Ishikawa (cell line): ENCODE measurements at regions not wholly inside any gene's neighbourhood (a gene's known extent, or its start where the extent isn't known, plus 50 kb on each side); places are given as distances from the start of the nearest gene placed in this dataset.

Source experiments
- EP300 ChIP-seq: IDR thresholded peaks from 2 replicates; pipeline ENCODE4 v1.6.1; 2012; ENCODE audit warnings: borderline replicate concordance
- MAX ChIP-seq: IDR thresholded peaks from 2 replicates; pipeline ENCODE4 v1.6.1; 2012
- RAD21 ChIP-seq: IDR thresholded peaks from 2 replicates; pipeline ENCODE4 v1.6.1; 2012; ENCODE audit warnings: low read depth
- TAF1 ChIP-seq: IDR thresholded peaks from 2 replicates; pipeline ENCODE4 v1.6.1; 2012; ENCODE audit warnings: low read depth, mild to moderate bottlenecking
- ZBTB7A ChIP-seq: IDR thresholded peaks from 2 replicates; pipeline ENCODE4 v1.6.1; 2012; ENCODE audit warnings: low read depth

GRCh38 chr13:34277936-34278335 lies 460.0 kb downstream of the RFC3 start:
- TF ChIP-seq RAD21 (no peak), TAF1 (no peak), ZBTB7A (no peak), EP300 (no peak), MAX (no peak)
